ENCODE measurements at regions not wholly inside any gene's neighbourhood (a gene's known extent, or its start where the extent isn't known, plus 50 kb on each side); places are given as distances from the start of the nearest gene placed in this dataset.
"Not testable (repeated sequence)": the region's sequence is repeated elsewhere in the genome, so short reads cannot be mapped to it uniquely, and the experiment has no call there.

DNA sequence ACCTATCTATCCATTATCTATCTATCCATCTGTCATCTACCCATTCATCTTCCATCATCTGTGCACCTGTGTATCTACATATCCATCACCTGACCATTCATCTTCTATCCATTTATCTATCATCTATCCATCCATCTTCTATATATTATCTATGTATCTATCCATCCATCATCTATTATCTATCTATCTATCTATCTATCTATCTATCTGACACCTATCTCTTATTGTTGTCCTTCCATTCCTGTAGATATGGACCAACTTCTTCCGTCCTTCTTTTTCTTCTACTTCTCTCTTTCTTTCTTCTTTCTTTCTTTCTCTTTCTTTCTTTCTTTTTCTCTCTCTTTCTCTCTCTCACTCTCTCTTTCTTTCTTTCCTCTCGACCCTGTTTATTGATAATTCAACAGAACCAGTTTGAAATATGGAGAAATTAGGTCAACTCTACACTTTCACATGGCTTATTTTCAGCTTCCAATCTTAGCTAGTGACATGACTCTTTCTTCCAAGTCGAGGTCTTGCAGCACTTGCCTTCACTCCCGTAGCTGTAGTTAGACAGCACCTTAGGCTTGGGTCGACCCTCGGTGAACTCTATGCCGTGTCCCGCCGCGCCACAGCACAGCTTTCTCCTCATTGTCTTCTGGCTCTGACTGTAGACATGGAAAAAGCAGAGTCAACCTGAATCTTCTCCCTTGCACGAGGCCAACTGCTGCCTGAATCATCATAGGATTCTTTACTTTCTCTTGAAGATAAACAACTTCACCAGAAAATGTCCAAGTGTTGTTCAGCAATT lies 110.4 kb upstream of the EXOC2 start:
- no peaks in the 10 kb centered on the region for H3K36me3 ChIP-seq (ENCODE audit: control insufficient read depth in 1 of 2, insufficient read depth in 2 of 2, low read length in 2 of 2)
- no peak overlapping the region for H3K4me3 ChIP-seq (ENCODE audit: low read depth in 1 of 2, low read length in 2 of 2)
- no peak overlapping the region for H3K27ac ChIP-seq (ENCODE audit: low read length)
- no peaks in the 10 kb centered on the region for H3K9me3 ChIP-seq (ENCODE audit: control insufficient read depth in 1 of 2, low read length in 2 of 2)
- no peaks in the 10 kb centered on the region for H3K4me1 ChIP-seq (ENCODE audit: control insufficient read depth in 1 of 2, insufficient read depth in 2 of 2, low read length in 2 of 2)
- no peaks in the 10 kb centered on the region for H3K27me3 ChIP-seq (ENCODE audit: low read depth, low read length)

DNA sequence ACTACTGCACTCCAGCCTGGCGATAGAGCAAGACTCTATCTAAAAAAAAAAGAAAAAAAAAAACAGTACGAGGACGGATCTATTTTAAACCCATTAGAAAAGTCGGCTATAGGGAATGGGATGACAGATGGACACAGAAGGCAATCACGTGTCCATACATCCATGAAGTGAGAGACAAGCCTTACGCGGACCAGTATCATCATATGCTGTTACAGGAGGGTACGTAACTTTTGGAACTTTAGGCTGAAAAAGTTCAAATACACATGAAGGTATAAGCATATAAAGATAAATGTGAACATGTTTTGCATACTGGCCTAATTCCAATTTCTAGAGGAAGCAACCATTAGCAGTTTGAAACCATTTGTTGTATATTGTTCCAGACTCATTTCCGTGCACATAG lies 109.8 kb upstream of the EXOC2 start:
- H3K36me3 ChIP-seq (ENCODE audit: control insufficient read depth in 1 of 2, insufficient read depth in 2 of 2, low read length in 2 of 2) = no peaks in the 10 kb centered on the region
- no peaks in the 10 kb centered on the region for H3K4me1 ChIP-seq (ENCODE audit: control insufficient read depth in 1 of 2, insufficient read depth in 2 of 2, low read length in 2 of 2)
- H3K27me3 ChIP-seq (ENCODE audit: low read depth, low read length) = no peaks in the 10 kb centered on the region
- H3K9me3 ChIP-seq (ENCODE audit: control insufficient read depth in 1 of 2, low read length in 2 of 2) = no peaks in the 10 kb centered on the region
- H3K4me3 ChIP-seq (ENCODE audit: low read depth in 1 of 2, low read length in 2 of 2) = no peak overlapping the region
- H3K27ac ChIP-seq (ENCODE audit: low read length) = no peak overlapping the region

DNA sequence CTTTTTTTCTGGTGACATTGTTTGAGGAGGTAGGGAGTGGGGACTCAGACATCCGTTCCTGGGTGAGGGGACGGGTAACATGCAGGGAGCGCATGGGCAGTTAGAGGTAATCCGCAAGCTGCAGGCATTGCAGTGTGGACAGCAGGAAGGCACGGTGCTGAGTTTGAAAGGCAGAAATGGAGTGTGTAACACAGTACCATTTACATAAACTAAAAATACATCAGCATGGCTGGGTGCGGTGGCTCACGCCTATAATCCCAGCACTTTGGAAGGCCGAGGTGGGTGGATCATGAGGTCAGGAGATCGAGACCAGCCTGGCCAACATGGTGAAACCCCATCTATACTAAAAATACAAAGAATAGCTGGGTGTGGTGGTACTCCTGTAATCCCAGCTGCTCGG lies 109.3 kb upstream of the EXOC2 start:
- not testable (repeated sequence) for H3K4me1 ChIP-seq (ENCODE audit: control insufficient read depth in 1 of 2, insufficient read depth in 2 of 2, low read length in 2 of 2); H3K9me3 ChIP-seq (ENCODE audit: control insufficient read depth in 1 of 2, low read length in 2 of 2); H3K27ac ChIP-seq (ENCODE audit: low read length); H3K4me3 ChIP-seq (ENCODE audit: low read depth in 1 of 2, low read length in 2 of 2); H3K36me3 ChIP-seq (ENCODE audit: control insufficient read depth in 1 of 2, insufficient read depth in 2 of 2, low read length in 2 of 2); H3K27me3 ChIP-seq (ENCODE audit: low read depth, low read length)

DNA sequence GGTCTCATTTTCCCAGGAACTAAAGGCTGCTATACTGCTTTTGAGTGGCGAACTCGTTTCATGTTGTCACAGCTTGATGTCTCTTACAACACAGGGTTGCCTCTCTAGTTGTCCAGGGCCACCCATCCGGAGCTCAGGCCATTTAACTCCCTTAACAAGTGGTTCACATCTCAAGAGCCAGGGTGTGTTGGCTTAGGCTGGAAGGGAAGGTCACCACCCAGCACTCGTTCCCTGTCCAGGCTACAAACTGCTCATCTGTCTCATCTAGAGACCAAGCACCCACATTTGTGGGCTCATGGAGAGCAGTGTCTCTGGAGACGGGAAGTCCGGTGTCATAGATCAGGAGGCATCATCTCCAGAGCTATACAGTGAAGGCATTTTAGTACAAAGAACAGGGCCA lies 106.8 kb upstream of the EXOC2 start:
- Histone ChIP-seq H3K4me1 (ENCODE audit: control insufficient read depth in 1 of 2, insufficient read depth in 2 of 2, low read length in 2 of 2) (no peaks in the 10 kb centered on the region), H3K36me3 (ENCODE audit: control insufficient read depth in 1 of 2, insufficient read depth in 2 of 2, low read length in 2 of 2) (no peaks in the 10 kb centered on the region), H3K9me3 (ENCODE audit: control insufficient read depth in 1 of 2, low read length in 2 of 2) (no peaks in the 10 kb centered on the region), H3K4me3 (ENCODE audit: low read depth in 1 of 2, low read length in 2 of 2) (no peak overlapping the region), H3K27ac (ENCODE audit: low read length) (no peak overlapping the region), H3K27me3 (ENCODE audit: low read depth, low read length) (no peaks in the 10 kb centered on the region)

DNA sequence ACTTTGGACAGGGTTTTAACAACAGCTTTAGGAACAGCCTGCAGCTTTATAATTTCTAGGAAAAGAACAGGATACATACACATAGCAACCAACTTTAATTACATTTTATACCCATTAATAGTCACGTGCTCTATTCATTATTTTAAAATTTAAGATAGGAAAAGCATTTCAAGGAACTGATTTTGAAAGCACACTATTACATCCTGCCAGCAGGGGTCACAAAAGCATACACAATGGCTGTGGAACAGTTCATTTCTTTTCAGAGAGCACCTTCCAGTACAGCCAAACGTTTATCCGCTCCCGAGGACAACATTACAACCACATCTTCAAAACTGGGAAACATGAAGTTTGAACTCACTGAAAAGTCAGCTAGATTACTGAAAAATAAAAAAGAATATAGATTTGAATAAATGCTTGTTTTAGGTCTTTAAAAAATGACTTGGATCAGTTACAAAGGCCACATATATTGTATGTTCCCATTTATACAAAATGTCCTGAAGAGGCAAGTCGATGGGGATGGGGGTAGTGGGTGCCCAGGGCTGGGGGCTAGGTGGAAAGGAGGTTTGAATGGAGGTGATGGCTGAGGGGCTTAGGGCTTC lies 104.6 kb upstream of the EXOC2 start:
- no peaks in the 10 kb centered on the region for H3K4me1 ChIP-seq (ENCODE audit: control insufficient read depth in 1 of 2, insufficient read depth in 2 of 2, low read length in 2 of 2)
- no peak overlapping the region for H3K4me3 ChIP-seq (ENCODE audit: low read depth in 1 of 2, low read length in 2 of 2)
- no peaks in the 10 kb centered on the region for H3K9me3 ChIP-seq (ENCODE audit: control insufficient read depth in 1 of 2, low read length in 2 of 2)
- no peaks in the 10 kb centered on the region for H3K27me3 ChIP-seq (ENCODE audit: low read depth, low read length)
- H3K36me3 ChIP-seq (ENCODE audit: control insufficient read depth in 1 of 2, insufficient read depth in 2 of 2, low read length in 2 of 2) = no peaks in the 10 kb centered on the region
- H3K27ac ChIP-seq (ENCODE audit: low read length) = no peak overlapping the region

DNA sequence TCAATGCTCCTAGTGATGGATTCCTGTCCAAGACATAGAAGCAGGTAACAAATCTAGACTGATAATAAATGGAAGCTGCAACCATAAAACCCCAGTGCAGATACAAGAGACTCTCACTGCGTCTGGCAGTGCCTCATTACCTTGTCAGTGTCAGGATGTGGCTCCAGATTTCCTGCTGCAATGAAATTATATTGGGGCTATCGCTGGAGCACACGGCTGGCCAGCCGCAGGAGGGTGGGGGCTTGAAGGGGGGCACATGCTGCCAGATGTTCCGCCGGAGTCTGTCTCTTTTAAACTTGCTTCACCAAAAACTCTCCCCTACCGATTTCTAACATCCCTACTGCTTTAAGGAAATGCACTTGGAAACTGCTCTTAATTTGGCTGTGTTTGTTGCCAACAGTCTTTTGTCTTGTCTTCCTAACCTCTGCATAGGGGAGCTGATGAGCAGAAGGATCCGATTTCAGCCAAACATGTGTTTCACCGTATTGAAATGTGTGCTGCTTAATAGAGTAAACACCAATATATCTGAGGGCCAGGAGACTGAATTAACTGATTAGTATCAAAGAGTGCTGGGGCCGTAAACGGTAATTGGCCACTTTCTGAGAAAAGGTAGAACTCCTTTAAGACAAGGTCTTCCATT lies 102.2 kb upstream of the EXOC2 start:
- H3K36me3 ChIP-seq (ENCODE audit: control insufficient read depth in 1 of 2, insufficient read depth in 2 of 2, low read length in 2 of 2) = no peaks in the 10 kb centered on the region
- no peaks in the 10 kb centered on the region for H3K4me1 ChIP-seq (ENCODE audit: control insufficient read depth in 1 of 2, insufficient read depth in 2 of 2, low read length in 2 of 2)
- no peak overlapping the region for H3K4me3 ChIP-seq (ENCODE audit: low read depth in 1 of 2, low read length in 2 of 2)
- H3K27ac ChIP-seq (ENCODE audit: low read length) = no peak overlapping the region
- H3K27me3 ChIP-seq (ENCODE audit: low read depth, low read length) = no peaks in the 10 kb centered on the region
- H3K9me3 ChIP-seq (ENCODE audit: control insufficient read depth in 1 of 2, low read length in 2 of 2) = no peaks in the 10 kb centered on the region

DNA sequence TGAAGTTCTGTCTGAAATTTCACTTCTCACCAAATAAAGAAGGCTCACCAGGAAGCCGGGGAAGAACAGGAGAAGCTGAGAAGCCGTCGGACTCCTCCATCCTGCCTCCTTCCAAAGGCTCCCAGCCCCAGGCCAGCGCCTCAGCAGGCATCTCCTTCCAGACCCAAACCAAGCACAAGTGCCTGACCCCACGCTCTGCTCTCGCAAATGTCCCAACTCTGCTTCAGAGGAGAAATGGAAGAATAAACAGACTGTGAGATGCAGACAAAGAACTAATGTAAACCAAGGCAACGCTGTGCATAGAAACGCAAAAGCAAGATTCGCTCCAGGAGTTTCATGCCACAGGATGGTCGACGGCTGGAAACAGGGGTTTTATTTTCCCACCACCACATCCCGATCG lies 100.3 kb upstream of the EXOC2 start:
- H3K4me1 ChIP-seq (ENCODE audit: control insufficient read depth in 1 of 2, insufficient read depth in 2 of 2, low read length in 2 of 2) = no peaks in the 10 kb centered on the region
- no peaks in the 10 kb centered on the region for H3K36me3 ChIP-seq (ENCODE audit: control insufficient read depth in 1 of 2, insufficient read depth in 2 of 2, low read length in 2 of 2)
- H3K27ac ChIP-seq (ENCODE audit: low read length) = no peak overlapping the region
- no peaks in the 10 kb centered on the region for H3K27me3 ChIP-seq (ENCODE audit: low read depth, low read length)
- H3K4me3 ChIP-seq (ENCODE audit: low read depth in 1 of 2, low read length in 2 of 2) = no peak overlapping the region
- no peaks in the 10 kb centered on the region for H3K9me3 ChIP-seq (ENCODE audit: control insufficient read depth in 1 of 2, low read length in 2 of 2)

DNA sequence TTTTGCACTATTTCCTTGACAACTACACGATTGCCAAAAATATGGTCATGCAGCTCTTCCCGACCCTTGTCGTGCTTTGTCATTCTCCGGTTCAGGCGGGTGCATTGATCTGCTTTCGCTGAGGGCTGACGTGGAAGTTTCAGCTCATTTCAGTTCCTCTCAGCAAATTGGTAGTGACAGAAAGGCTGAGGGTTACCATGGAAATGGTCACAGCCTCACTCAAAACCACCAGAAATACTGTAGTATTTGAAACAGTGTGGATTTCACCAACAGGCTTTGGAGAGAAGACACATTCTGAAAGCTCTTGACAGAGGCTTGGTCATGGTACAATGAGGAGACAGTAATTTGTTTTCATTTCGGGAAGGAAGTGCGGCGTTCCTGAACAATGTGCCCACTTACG lies 99.7 kb upstream of the EXOC2 start:
- Histone ChIP-seq H3K4me3 (ENCODE audit: low read depth in 1 of 2, low read length in 2 of 2) (no peak overlapping the region), H3K27me3 (ENCODE audit: low read depth, low read length) (no peaks in the 10 kb centered on the region)

DNA sequence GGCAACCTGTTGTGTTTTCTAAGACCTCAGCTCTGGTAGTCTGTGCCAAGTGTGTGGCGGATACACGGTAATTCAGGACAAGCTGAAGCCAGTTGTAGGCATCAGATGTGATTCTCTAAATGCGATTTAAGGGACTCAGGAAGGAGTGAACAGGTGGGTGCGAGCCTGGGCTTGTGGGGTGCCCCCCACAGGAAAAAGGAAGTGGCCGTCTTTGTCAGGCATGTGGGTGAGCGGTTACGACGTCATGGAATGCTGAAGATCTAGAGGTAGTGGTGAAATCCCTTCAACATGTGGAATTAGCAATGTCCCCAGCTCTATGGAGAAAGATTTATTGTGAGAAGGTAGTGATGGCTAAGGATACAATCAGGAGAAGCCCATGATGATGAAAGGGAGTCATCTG lies 95.1 kb upstream of the EXOC2 start:
- Histone ChIP-seq H3K36me3 (ENCODE audit: control insufficient read depth in 1 of 2, insufficient read depth in 2 of 2, low read length in 2 of 2) (no peaks in the 10 kb centered on the region), H3K4me1 (ENCODE audit: control insufficient read depth in 1 of 2, insufficient read depth in 2 of 2, low read length in 2 of 2) (no peaks in the 10 kb centered on the region), H3K4me3 (ENCODE audit: low read depth in 1 of 2, low read length in 2 of 2) (no peak overlapping the region), H3K27ac (ENCODE audit: low read length) (no peak overlapping the region), H3K9me3 (ENCODE audit: control insufficient read depth in 1 of 2, low read length in 2 of 2) (no peaks in the 10 kb centered on the region), H3K27me3 (ENCODE audit: low read depth, low read length) (no peaks in the 10 kb centered on the region)

More for the DNA sequence above, 99.7 kb upstream of the EXOC2 start:
- Histone ChIP-seq H3K4me1 (ENCODE audit: control insufficient read depth in 1 of 2, insufficient read depth in 2 of 2, low read length in 2 of 2) (no peaks in the 10 kb centered on the region), H3K36me3 (ENCODE audit: control insufficient read depth in 1 of 2, insufficient read depth in 2 of 2, low read length in 2 of 2) (no peaks in the 10 kb centered on the region), H3K27ac (ENCODE audit: low read length) (no peak overlapping the region), H3K9me3 (ENCODE audit: control insufficient read depth in 1 of 2, low read length in 2 of 2) (no peaks in the 10 kb centered on the region)

DNA sequence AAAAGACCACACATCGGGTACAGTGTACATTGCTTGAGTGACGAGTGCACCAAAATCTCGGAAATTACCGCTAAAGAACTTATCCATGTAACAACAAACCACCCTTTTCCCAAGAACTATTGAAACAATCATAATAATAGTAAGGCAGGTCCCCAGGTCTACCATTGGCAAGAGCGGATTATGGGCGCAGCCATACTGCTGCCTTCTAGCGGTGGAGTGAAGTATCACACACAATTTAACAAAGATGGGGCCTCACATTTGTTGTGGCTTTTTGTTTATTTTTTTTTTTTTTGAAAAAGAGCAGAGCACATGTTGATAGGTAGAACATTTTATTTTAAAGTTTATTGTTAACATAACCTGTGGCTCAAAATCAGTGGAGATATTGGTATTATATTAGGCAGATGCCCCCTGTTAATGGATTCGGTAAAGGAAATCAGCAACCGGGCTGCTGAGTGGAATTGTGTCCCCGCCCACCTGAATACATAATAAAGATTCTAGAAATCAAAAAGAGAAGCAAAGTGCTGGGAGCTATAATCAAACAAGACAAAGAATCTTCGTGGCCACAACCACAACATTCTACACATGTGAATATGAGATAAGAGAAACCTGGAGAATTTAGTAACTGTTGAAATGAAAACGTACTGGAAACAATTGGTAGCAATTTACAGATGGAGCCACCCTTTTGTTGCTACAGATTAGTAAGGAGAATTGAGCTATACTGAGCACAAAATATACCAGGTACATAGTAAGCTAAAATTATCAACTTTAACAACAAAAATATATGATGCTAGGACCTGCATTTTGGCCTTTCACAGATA lies 94.2 kb upstream of the EXOC2 start:
- Histone ChIP-seq H3K4me1 (ENCODE audit: control insufficient read depth in 1 of 2, insufficient read depth in 2 of 2, low read length in 2 of 2) (no peaks in the 10 kb centered on the region), H3K36me3 (ENCODE audit: control insufficient read depth in 1 of 2, insufficient read depth in 2 of 2, low read length in 2 of 2) (no peaks in the 10 kb centered on the region), H3K27me3 (ENCODE audit: low read depth, low read length) (no peaks in the 10 kb centered on the region), H3K27ac (ENCODE audit: low read length) (no peak overlapping the region), H3K9me3 (ENCODE audit: control insufficient read depth in 1 of 2, low read length in 2 of 2) (no peaks in the 10 kb centered on the region), H3K4me3 (ENCODE audit: low read depth in 1 of 2, low read length in 2 of 2) (no peak overlapping the region)

All from muscle layer of duodenum (tissue), 2 donors.